AG04449 (cell line): ENCODE measurements at regions not wholly inside any gene's neighbourhood (a gene's known extent, or its start where the extent isn't known, plus 50 kb on each side); places are given as distances from the start of the nearest gene placed in this dataset.

Experiments
- CTCF ChIA-PET: fragments of 350-600 bp; formaldehyde crosslinking; extraction: SDS; loops from one replicate; lab custom pipeline; 2021; ENCODE audit warnings: antibody characterized with exemption; lab: Yijun Ruan, JAX
- POLR2A ChIA-PET: fragments of 400-600, 350-600 bp; formaldehyde crosslinking; extraction: SDS; loops from one replicate; lab custom pipeline; 2020; ENCODE audit warnings: antibody characterized with exemption, inconsistent platforms; lab: Yijun Ruan, JAX
- DNase-seq: peaks from one replicate; pipeline ENCODE4 v3.0.0-alpha.2; 2010; ENCODE audit warnings: low read depth, low spot score
- H3K4me3 ChIP-seq: 2 replicates; pipeline ENCODE4 v1.5.1; 2011; ENCODE audit warnings: low read depth, mild to moderate bottlenecking, control low read depth, low read length
- TF ChIP-seq, protein P1 (sequence below): IDR thresholded peaks from one replicate; pipeline ENCODE4 v1.5.1; 2011; ENCODE audit warnings: mild to moderate bottlenecking, moderate library complexity, low read length, control low read depth, inconsistent platforms; ENCODE audit not compliant: insufficient read depth; ENCODE audit errors: missing control alignments

- no peak for DNase-seq
- no peak overlapping the region for H3K4me3 ChIP-seq
- CTCF ChIA-PET = interaction anchor here (0.9 to 1.9 kb wide), 3 partner anchors 11 to 33 kb away, joined by 3 to 5 read pairs (median 3); no protein-coding TSS in a partner anchor
- TF ChIP-seq, protein P1, sequence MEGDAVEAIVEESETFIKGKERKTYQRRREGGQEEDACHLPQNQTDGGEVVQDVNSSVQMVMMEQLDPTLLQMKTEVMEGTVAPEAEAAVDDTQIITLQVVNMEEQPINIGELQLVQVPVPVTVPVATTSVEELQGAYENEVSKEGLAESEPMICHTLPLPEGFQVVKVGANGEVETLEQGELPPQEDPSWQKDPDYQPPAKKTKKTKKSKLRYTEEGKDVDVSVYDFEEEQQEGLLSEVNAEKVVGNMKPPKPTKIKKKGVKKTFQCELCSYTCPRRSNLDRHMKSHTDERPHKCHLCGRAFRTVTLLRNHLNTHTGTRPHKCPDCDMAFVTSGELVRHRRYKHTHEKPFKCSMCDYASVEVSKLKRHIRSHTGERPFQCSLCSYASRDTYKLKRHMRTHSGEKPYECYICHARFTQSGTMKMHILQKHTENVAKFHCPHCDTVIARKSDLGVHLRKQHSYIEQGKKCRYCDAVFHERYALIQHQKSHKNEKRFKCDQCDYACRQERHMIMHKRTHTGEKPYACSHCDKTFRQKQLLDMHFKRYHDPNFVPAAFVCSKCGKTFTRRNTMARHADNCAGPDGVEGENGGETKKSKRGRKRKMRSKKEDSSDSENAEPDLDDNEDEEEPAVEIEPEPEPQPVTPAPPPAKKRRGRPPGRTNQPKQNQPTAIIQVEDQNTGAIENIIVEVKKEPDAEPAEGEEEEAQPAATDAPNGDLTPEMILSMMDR = no peak
- POLR2A ChIA-PET = no interaction called here
These were observed 201.5 kb upstream of the JADE1 start for GRCh38 chr4:128608006-128608405.

DNA sequence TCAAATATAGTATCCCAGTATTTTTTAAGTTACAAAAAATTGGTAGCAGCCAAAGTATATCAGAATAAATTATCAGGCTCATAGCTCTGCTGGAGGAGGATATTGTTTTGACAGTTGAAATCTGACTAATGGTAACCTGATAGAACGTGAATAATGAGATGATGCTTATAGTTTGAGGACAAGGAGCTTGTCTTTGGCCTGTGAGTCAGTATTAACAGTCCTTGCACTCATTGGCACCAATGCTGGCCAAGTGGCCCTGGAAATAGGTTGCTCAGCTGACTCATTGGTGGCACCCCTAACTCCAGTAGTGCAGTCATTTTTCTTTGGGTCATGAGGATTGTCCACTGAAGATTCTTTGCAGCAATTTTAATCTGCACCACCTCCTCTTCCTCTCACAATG, 203.3 kb upstream of the JADE1 start:
- TF ChIP-seq, protein P1 = no peak
- ChIA-PET CTCF (no interaction called here), POLR2A (no interaction called here)
- DNase-seq = no peak
- H3K4me3 ChIP-seq = no peak overlapping the region

- TF ChIP-seq, protein P1 = no peak
- no peak overlapping the region for H3K4me3 ChIP-seq
- no peak for DNase-seq
- ChIA-PET POLR2A (no interaction called here), CTCF (no interaction called here)
These were observed 204.7 kb upstream of the JADE1 start for GRCh38 chr4:128604840-128605239.

GRCh38 chr4:128604204-128604603, 205.3 kb upstream of the JADE1 start:
- POLR2A ChIA-PET = no interaction called here
- CTCF ChIA-PET = no interaction called here

GRCh38 chr4:128603081-128603480, 206.4 kb upstream of the JADE1 start:
- H3K4me3 ChIP-seq = no peak overlapping the region
- CTCF ChIA-PET = interaction anchor here (1.2 kb wide), 1 partner anchor 223 kb away, joined by 5 read pairs; no protein-coding TSS in a partner anchor
- DNase-seq = no peak
- TF ChIP-seq, protein P1 = no peak
- POLR2A ChIA-PET = no interaction called here

More at GRCh38 chr4:128604204-128604603, 205.3 kb upstream of the JADE1 start:
- TF ChIP-seq, protein P1 = no peak
- H3K4me3 ChIP-seq = no peak overlapping the region
- DNase-seq = no peak

- no peak for DNase-seq
- H3K4me3 ChIP-seq = no peak overlapping the region
- TF ChIP-seq, protein P1 = no peak
- ChIA-PET POLR2A (interaction anchor here (0.5 to 1.0 kb wide), 3 partner anchors 48 to 208 kb away, joined by 3 to 7 read pairs (median 4); no protein-coding TSS in a partner anchor), CTCF (interaction anchor here (1.2 to 3.8 kb wide), 5 partner anchors 28 to 261 kb away, joined by 3 to 21 read pairs (median 5); no protein-coding TSS in a partner anchor)
These were observed 207.4 kb upstream of the JADE1 start for GRCh38 chr4:128601991-128602695.
